Stimulated activated naive CD8-positive, alpha-beta T cell treated with anti-CD3 and anti-CD28 coated beads, Interleukin-15, Interleukin-2, amounts not matched to agents 100 ng/mL and 50 ng/mL, for 24 hours (primary cell): ENCODE measurements at regions not wholly inside any gene's neighbourhood (a gene's known extent, or its start where the extent isn't known, plus 50 kb on each side); places are given as distances from the start of the nearest gene placed in this dataset.
A peak's percentile ranks its signal among the peaks of the same experiment; 100 is the strongest.

Source experiments
- H3K27ac Mint-ChIP-seq: one replicate; pipeline ENCODE4 v1.8.0; 2021; ENCODE audit warnings: mild to moderate bottlenecking, mixed read lengths
- H3K27me3 Mint-ChIP-seq: one replicate; pipeline ENCODE4 v1.8.0; 2021; ENCODE audit warnings: mixed read lengths
- H3K36me3 Mint-ChIP-seq: one replicate; pipeline ENCODE4 v1.8.0; 2021; ENCODE audit warnings: low read depth, mixed read lengths
- H3K4me1 Mint-ChIP-seq: one replicate; pipeline ENCODE4 v1.8.0; 2021; ENCODE audit warnings: low read depth, mixed read lengths
- H3K4me3 Mint-ChIP-seq: one replicate; pipeline ENCODE4 v1.8.0; 2021; ENCODE audit warnings: mild to moderate bottlenecking, mixed read lengths
- H3K9me3 Mint-ChIP-seq: one replicate; pipeline ENCODE4 v1.8.0; 2021; ENCODE audit warnings: mixed read lengths

GRCh38 chr12:81987371-81987770 is 228.2 kb upstream of the PPFIA2 start:
- H3K4me1 Mint-ChIP-seq, result no peaks in the 10 kb centered on the region
- H3K36me3 Mint-ChIP-seq, result no peaks in the 10 kb centered on the region
- no peaks in the 10 kb centered on the region for H3K27me3 Mint-ChIP-seq
- H3K9me3 Mint-ChIP-seq, result no peaks in the 10 kb centered on the region
- H3K4me3 Mint-ChIP-seq, result no peak overlapping the region
- H3K27ac Mint-ChIP-seq, result no peak overlapping the region

- Mint-ChIP-seq H3K9me3 (peaks cover 11% of the 10 kb centered on the region), H3K4me3 (no peak overlapping the region), H3K36me3 (no peaks in the 10 kb centered on the region), H3K27me3 (no peaks in the 10 kb centered on the region), H3K27ac (no peak overlapping the region), H3K4me1 (no peaks in the 10 kb centered on the region)
Observed at GRCh38 chr12:81976661-81977060, 217.5 kb upstream of the PPFIA2 start.

DNA sequence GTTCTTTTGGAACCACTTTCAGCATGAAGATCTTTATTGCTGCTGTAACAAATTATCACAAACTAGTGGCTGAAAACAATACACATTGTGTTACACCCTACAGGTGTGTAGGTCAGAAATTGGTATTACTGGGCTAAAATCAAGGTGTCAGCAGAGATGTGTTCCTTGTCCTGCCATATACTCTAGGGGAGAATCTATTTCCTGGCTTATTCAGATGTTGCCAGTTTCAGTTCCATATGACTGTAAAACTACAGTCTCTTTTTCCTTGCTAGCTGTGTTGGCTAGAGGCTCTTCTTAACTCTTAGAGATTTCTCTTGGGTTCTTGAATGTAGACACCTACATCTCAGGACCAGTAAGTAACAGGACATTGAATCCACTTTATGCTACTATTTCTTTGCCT is 215.6 kb upstream of the PPFIA2 start:
- Mint-ChIP-seq H3K4me1 (no peaks in the 10 kb centered on the region), H3K36me3 (no peaks in the 10 kb centered on the region), H3K9me3 (peaks cover 4% of the 10 kb centered on the region), H3K27me3 (no peaks in the 10 kb centered on the region), H3K27ac (no peak overlapping the region), H3K4me3 (no peak overlapping the region)

DNA sequence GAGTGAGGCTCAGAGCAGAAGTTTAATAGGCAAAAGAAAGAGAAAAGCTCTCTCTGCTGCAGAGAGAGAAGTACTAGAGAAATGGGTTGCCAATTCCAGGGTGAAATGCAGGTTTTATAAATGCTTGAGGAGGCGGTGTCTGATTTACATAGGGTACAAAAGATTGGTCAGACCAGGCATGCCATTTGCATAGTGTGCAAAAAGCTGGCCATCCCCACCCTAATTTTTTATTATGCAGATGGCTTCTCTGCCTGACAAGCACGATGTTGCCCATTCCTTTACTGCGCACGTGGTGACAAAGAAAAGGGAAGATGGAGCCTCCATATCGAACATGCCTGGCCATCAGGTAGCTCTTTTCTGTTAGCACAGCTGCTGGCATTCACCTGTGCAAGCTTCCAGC is 209.3 kb upstream of the PPFIA2 start:
- H3K4me3 Mint-ChIP-seq, result no peak overlapping the region
- no peaks in the 10 kb centered on the region for H3K36me3 Mint-ChIP-seq
- no peak overlapping the region for H3K27ac Mint-ChIP-seq
- H3K4me1 Mint-ChIP-seq, result no peaks in the 10 kb centered on the region
- no peaks in the 10 kb centered on the region for H3K27me3 Mint-ChIP-seq
- H3K9me3 Mint-ChIP-seq, result peaks cover 3% of the 10 kb centered on the region

DNA sequence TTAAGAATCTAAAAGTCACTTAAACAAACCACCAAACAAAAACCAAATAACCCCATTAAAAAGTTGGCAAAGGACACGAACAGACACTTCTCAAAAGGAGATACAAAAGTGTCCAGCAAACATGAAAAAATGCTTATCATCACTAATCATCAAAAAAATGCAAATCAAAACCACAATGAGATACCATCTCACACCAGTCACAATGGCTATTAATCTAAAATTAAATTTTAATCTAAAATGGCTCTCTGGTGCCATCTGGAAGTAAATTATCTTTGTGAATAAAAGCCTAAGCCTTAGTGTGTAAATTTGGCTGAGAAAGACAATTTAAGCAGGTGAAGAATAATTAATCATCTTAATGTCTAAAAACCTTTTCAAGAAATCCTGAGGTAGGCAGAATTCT is 204.5 kb upstream of the PPFIA2 start:
- H3K36me3 Mint-ChIP-seq, result no peaks in the 10 kb centered on the region
- H3K9me3 Mint-ChIP-seq, result no peaks in the 10 kb centered on the region
- no peaks in the 10 kb centered on the region for H3K27me3 Mint-ChIP-seq
- H3K27ac Mint-ChIP-seq, result no peak overlapping the region
- no peaks in the 10 kb centered on the region for H3K4me1 Mint-ChIP-seq
- no peak overlapping the region for H3K4me3 Mint-ChIP-seq

- Mint-ChIP-seq H3K4me1 (no peaks in the 10 kb centered on the region), H3K27me3 (no peaks in the 10 kb centered on the region), H3K4me3 (no peak overlapping the region), H3K36me3 (no peaks in the 10 kb centered on the region), H3K9me3 (no peaks in the 10 kb centered on the region), H3K27ac (no peak overlapping the region)
Observed at GRCh38 chr12:81963026-81963425, 203.9 kb upstream of the PPFIA2 start.

GRCh38 chr12:81962126-81962856 is 203.1 kb upstream of the PPFIA2 start:
- H3K36me3 Mint-ChIP-seq, result no peaks in the 10 kb centered on the region

DNA sequence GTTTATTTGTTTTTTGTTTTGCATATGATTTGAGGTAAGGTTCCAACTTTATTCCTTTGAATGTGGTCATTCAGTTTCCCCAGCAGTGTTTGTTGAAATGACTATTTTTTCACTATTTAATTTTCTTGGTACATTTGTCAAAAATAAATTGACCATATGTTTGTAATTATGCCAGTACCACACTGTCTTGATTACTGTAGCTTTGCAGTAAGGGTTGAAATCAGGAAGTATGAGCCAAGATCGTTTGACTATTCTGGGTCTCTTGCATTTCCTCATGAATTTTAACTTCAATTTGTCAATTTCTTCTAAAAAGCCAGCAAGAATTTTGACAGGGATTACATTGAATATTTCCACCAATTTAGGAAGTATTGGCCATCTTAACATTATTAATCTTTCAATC is 199.3 kb upstream of the PPFIA2 start:
- no peak overlapping the region for H3K4me3 Mint-ChIP-seq
- H3K36me3 Mint-ChIP-seq, result no peaks in the 10 kb centered on the region
- H3K27me3 Mint-ChIP-seq, result no peaks in the 10 kb centered on the region
- H3K9me3 Mint-ChIP-seq, result no peaks in the 10 kb centered on the region
- peaks cover 20% of the 10 kb centered on the region for H3K4me1 Mint-ChIP-seq
- H3K27ac Mint-ChIP-seq, result no peak overlapping the region

More at GRCh38 chr12:81962126-81962856, 203.1 kb upstream of the PPFIA2 start:
- H3K27me3 Mint-ChIP-seq, result no peaks in the 10 kb centered on the region
- no peaks in the 10 kb centered on the region for H3K9me3 Mint-ChIP-seq
- H3K4me1 Mint-ChIP-seq, result no peaks in the 10 kb centered on the region
- H3K4me3 Mint-ChIP-seq, result no peak overlapping the region
- H3K27ac Mint-ChIP-seq, result no peak overlapping the region

DNA sequence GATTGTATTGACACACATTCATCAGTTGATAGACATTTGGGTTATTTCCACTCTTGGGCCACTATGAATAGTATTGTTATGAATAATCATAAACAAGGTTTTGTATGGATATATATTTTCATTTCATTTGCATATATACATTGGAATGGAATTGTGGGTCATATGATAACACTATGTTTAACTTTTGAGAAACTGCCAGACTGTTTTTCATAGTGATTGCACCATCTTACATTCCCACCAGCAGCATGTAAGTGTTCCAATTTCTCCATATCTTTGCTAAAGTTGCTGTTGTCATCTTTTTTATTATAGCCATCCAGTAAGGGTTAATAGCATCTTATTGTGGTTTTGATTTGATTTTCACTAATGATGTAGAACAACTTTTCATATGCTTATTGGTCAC is 198.5 kb upstream of the PPFIA2 start:
- no peaks in the 10 kb centered on the region for H3K27me3 Mint-ChIP-seq
- no peaks in the 10 kb centered on the region for H3K36me3 Mint-ChIP-seq
- no peak overlapping the region for H3K27ac Mint-ChIP-seq
- peaks cover 27% of the 10 kb centered on the region for H3K4me1 Mint-ChIP-seq
- no peaks in the 10 kb centered on the region for H3K9me3 Mint-ChIP-seq
- H3K4me3 Mint-ChIP-seq, result no peak overlapping the region

- H3K36me3 Mint-ChIP-seq, result no peaks in the 10 kb centered on the region
- no peak overlapping the region for H3K4me3 Mint-ChIP-seq
- no peaks in the 10 kb centered on the region for H3K27me3 Mint-ChIP-seq
- H3K9me3 Mint-ChIP-seq, result no peaks in the 10 kb centered on the region
- no peak overlapping the region for H3K27ac Mint-ChIP-seq
- peaks cover 29% of the 10 kb centered on the region for H3K4me1 Mint-ChIP-seq
Observed at GRCh38 chr12:81956468-81956860, 197.3 kb upstream of the PPFIA2 start.

DNA sequence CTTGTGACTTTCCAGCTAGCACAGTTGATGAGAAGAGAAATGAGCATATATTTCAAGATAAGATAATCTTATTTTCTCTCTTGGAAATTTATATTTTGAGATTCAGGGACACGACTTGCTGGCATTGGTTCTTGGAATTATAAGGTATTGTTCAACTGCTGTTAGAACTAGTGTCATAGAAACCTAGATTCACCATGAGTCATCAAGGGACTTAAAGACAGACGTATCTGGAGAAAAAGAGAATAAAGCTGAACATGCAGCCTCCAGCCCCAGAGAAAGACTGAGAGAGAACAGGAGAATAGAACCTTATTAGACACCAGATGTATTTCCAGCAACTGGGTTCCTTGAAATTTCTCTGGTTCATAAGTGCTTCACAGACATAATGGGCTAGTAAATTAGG is 194.4 kb upstream of the PPFIA2 start:
- H3K4me3 Mint-ChIP-seq, result no peak overlapping the region
- H3K27ac Mint-ChIP-seq, result no peak overlapping the region
- H3K27me3 Mint-ChIP-seq, result no peaks in the 10 kb centered on the region
- H3K36me3 Mint-ChIP-seq, result no peaks in the 10 kb centered on the region
- H3K4me1 Mint-ChIP-seq, result peaks cover 47% of the 10 kb centered on the region
- H3K9me3 Mint-ChIP-seq, result no peaks in the 10 kb centered on the region

DNA sequence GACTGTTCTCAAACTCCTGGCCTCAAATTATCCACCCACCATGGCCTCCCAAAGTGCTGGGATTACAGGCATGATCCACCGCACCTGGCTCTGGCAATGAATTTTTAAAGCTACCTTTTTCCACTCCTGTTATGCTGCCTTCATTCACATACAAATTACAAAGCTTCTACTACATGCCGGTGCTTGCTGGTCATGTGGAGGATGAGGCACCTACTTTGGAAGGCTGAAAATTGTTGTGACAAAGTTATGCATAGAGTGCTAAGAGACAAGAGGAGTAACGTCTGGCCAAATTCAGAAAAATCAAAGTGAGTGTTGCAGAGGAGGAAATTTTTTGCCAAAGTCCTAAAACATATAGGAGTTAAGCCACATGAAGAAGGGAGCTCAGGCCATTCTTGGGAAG is 191.7 kb upstream of the PPFIA2 start:
- Mint-ChIP-seq H3K27ac (no peak overlapping the region), H3K9me3 (no peaks in the 10 kb centered on the region), H3K4me1 (peaks cover 38% of the 10 kb centered on the region)

GRCh38 chr12:81949841-81950308 is 190.7 kb upstream of the PPFIA2 start:
- Mint-ChIP-seq H3K27me3 (no peaks in the 10 kb centered on the region), H3K4me3 (no peak overlapping the region), H3K36me3 (no peaks in the 10 kb centered on the region)

More for the DNA sequence above, 191.7 kb upstream of the PPFIA2 start:
- no peaks in the 10 kb centered on the region for H3K27me3 Mint-ChIP-seq
- no peaks in the 10 kb centered on the region for H3K36me3 Mint-ChIP-seq
- H3K4me3 Mint-ChIP-seq, result no peak overlapping the region

GRCh38 chr12:81949416-81949815 is 190.3 kb upstream of the PPFIA2 start:
- Mint-ChIP-seq H3K27me3 (no peaks in the 10 kb centered on the region), H3K4me1 (peaks cover 33% of the 10 kb centered on the region), H3K27ac (no peak overlapping the region), H3K36me3 (no peaks in the 10 kb centered on the region), H3K9me3 (no peaks in the 10 kb centered on the region), H3K4me3 (no peak overlapping the region)

More at GRCh38 chr12:81949841-81950308, 190.7 kb upstream of the PPFIA2 start:
- Mint-ChIP-seq H3K9me3 (no peaks in the 10 kb centered on the region), H3K27ac (no peak overlapping the region), H3K4me1 (peaks cover 33% of the 10 kb centered on the region)

DNA sequence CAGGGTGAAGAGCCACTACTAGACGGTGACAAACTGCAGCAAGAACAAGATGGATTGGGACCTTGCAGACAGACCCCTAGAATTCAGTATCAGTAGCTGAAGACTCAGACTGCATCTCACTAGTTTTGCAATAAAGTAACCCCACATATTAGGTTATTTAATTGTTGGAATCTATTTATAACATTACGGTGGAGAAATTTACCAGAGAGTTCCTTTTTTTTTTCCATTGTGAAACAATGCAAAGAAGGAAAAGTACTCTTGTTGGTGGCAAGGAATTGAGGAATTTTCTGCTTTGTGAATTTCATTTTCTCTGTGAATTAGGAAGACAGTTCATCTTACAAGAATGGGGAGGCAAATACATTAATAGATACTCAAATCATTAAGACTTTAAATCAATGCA is 185.7 kb upstream of the PPFIA2 start:
- Mint-ChIP-seq H3K27me3 (no peaks in the 10 kb centered on the region), H3K4me1 (peaks cover 47% of the 10 kb centered on the region), H3K9me3 (no peaks in the 10 kb centered on the region), H3K4me3 (no peak overlapping the region), H3K36me3 (no peaks in the 10 kb centered on the region), H3K27ac (no peak overlapping the region)

- Mint-ChIP-seq H3K9me3 (no peaks in the 10 kb centered on the region), H3K4me3 (peak overlapping the region; percentile 45), H3K27ac (peak overlapping the region; percentile 68), H3K27me3 (no peaks in the 10 kb centered on the region), H3K36me3 (no peaks in the 10 kb centered on the region), H3K4me1 (peaks cover 35% of the 10 kb centered on the region)
Observed at GRCh38 chr12:81942594-81942993, 183.4 kb upstream of the PPFIA2 start.
